ENCODE measurements at regions not wholly inside any gene's neighbourhood (a gene's known extent, or its start where the extent isn't known, plus 50 kb on each side); places are given as distances from the start of the nearest gene placed in this dataset.

DNA sequence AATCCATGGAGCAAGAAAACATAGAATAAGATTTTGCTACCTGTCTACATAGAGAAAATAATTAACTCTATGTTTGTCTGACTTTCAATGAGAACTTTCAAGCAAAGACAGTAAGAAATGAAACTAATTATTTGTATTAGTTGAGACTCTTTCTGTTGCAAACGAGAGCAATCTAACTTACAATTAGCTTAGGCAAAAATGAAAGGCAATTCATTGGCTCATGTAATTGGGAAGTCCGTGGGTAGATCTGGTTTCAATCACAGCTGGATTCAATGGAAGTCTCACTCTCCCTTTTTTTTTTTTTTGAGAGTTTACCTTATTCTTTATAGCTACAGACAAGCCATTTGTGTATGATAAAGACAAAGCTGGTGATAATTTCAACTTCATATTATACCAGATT, 68.2 kb upstream of the STXBP5 start:
- no peak for TF ChIP-seq ZNF423 (CRISPR knock-in tag; IDR thresholded peaks at IDR 0.05)
- TF ChIP-seq, protein P1, sequence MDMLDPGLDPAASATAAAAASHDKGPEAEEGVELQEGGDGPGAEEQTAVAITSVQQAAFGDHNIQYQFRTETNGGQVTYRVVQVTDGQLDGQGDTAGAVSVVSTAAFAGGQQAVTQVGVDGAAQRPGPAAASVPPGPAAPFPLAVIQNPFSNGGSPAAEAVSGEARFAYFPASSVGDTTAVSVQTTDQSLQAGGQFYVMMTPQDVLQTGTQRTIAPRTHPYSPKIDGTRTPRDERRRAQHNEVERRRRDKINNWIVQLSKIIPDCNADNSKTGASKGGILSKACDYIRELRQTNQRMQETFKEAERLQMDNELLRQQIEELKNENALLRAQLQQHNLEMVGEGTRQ (CRISPR knock-in tag; IDR thresholded peaks at IDR 0.05) = no peak
- TF ChIP-seq, protein P2, sequence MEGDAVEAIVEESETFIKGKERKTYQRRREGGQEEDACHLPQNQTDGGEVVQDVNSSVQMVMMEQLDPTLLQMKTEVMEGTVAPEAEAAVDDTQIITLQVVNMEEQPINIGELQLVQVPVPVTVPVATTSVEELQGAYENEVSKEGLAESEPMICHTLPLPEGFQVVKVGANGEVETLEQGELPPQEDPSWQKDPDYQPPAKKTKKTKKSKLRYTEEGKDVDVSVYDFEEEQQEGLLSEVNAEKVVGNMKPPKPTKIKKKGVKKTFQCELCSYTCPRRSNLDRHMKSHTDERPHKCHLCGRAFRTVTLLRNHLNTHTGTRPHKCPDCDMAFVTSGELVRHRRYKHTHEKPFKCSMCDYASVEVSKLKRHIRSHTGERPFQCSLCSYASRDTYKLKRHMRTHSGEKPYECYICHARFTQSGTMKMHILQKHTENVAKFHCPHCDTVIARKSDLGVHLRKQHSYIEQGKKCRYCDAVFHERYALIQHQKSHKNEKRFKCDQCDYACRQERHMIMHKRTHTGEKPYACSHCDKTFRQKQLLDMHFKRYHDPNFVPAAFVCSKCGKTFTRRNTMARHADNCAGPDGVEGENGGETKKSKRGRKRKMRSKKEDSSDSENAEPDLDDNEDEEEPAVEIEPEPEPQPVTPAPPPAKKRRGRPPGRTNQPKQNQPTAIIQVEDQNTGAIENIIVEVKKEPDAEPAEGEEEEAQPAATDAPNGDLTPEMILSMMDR (IDR thresholded peaks at IDR 0.05) = no peak
- TF ChIP-seq, protein P3, sequence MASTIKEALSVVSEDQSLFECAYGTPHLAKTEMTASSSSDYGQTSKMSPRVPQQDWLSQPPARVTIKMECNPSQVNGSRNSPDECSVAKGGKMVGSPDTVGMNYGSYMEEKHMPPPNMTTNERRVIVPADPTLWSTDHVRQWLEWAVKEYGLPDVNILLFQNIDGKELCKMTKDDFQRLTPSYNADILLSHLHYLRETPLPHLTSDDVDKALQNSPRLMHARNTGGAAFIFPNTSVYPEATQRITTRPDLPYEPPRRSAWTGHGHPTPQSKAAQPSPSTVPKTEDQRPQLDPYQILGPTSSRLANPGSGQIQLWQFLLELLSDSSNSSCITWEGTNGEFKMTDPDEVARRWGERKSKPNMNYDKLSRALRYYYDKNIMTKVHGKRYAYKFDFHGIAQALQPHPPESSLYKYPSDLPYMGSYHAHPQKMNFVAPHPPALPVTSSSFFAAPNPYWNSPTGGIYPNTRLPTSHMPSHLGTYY (CRISPR knock-in tag; IDR thresholded peaks at IDR 0.05) = no peak
- TF ChIP-seq ELF4 (CRISPR knock-in tag; IDR thresholded peaks at IDR 0.05; ENCODE audit: low read depth) = no peak
- TF ChIP-seq, protein P4, sequence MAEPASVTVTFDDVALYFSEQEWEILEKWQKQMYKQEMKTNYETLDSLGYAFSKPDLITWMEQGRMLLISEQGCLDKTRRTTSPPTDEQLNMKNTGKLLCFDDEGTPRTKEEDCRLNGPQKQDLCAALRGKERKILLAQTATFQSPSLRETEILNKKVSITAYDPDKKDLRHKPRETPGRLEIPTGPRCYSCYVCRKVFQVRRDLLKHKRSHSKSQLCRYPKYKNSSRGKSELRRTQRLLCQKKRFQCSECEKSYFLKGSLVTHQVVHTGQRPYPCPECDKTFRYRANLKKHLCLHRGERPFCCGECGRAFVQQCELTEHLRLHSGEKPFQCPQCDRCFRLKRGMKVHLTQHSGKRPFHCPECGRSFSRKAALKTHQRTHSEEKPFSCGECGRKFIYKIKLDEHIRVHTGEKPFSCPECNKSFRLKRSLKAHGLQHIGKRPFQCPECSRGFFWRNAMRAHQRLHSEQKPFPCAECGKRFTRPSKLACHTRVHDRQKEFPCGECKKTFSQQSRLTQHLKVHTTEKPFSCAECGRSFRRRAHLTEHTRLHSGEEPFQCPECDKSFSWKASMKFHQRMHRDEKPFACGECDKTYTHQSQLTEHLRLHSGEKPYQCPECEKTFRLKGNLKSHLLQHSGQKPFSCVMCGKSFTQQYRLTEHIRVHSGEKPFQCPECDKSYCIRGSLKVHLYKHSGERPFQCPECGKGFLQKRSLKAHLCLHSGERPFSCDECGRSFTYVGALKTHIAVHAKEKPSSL (CRISPR knock-in tag; conservative IDR thresholded peaks at IDR 0.05) = no peak
- TF ChIP-seq ZBTB21 (CRISPR knock-in tag; IDR thresholded peaks at IDR 0.05; ENCODE audit: borderline replicate concordance) = no peak
- TF ChIP-seq NFYB (CRISPR knock-in tag; conservative IDR thresholded peaks at IDR 0.05; ENCODE audit: low read depth) = no peak
- no peak for TF ChIP-seq NFE2L1 (CRISPR knock-in tag; IDR thresholded peaks at IDR 0.05)

Measured in WTC11 (cell line).